Endothelial cell (in vitro differentiated cells): ENCODE measurements at regions not wholly inside any gene's neighbourhood (a gene's known extent, or its start where the extent isn't known, plus 50 kb on each side); places are given as distances from the start of the nearest gene placed in this dataset.

Experiments used
- DNase-seq: peaks from one replicate; pipeline ENCODE4 v3.0.0; 2021; ENCODE audit warnings: low spot score
- H3K27ac Mint-ChIP-seq: one replicate; pipeline ENCODE4 v1.8.0; 2021; ENCODE audit warnings: mixed read lengths, inconsistent platforms; ENCODE audit not compliant: unreplicated experiment
- H3K27me3 Mint-ChIP-seq: one replicate; pipeline ENCODE4 v1.8.0; 2021; ENCODE audit warnings: mild to moderate bottlenecking, moderate library complexity, mixed read lengths, inconsistent platforms; ENCODE audit not compliant: unreplicated experiment
- H3K36me3 Mint-ChIP-seq: one replicate; pipeline ENCODE4 v1.8.0; 2021; ENCODE audit warnings: mild to moderate bottlenecking, low read depth, mixed read lengths, inconsistent platforms; ENCODE audit not compliant: unreplicated experiment
- H3K4me1 Mint-ChIP-seq: one replicate; pipeline ENCODE4 v1.8.0; 2021; ENCODE audit warnings: mild to moderate bottlenecking, mixed read lengths, inconsistent platforms; ENCODE audit not compliant: unreplicated experiment
- H3K4me3 Mint-ChIP-seq: one replicate; pipeline ENCODE4 v1.8.0; 2021; ENCODE audit warnings: mild to moderate bottlenecking, mixed read lengths, inconsistent platforms; ENCODE audit not compliant: unreplicated experiment
- H3K9me3 Mint-ChIP-seq: one replicate; pipeline ENCODE4 v1.8.0; 2021; ENCODE audit warnings: mixed read lengths, inconsistent platforms; ENCODE audit not compliant: unreplicated experiment
- CTCF ChIP-seq: fragments of 200-600 bp; sonication (generic); IDR thresholded peaks from one replicate; pipeline ENCODE4 v1.5.0; 2021; ENCODE audit warnings: antibody characterized with exemption; ENCODE audit not compliant: unreplicated experiment

- no peaks in the 10 kb centered on the region for H3K4me1 Mint-ChIP-seq
- H3K36me3 Mint-ChIP-seq: no peaks in the 10 kb centered on the region
Measured at GRCh38 chr1:187294421-187295201, 465.9 kb downstream of the PLA2G4A start.

GRCh38 chr1:187300081-187300480 is 471.3 kb downstream of the PLA2G4A start:
- no peak for DNase-seq
- Mint-ChIP-seq H3K4me1 (no peaks in the 10 kb centered on the region), H3K27me3 (no peaks in the 10 kb centered on the region), H3K9me3 (no peaks in the 10 kb centered on the region), H3K4me3 (no peak overlapping the region), H3K27ac (no peak overlapping the region), H3K36me3 (no peaks in the 10 kb centered on the region)
- no peak for TF ChIP-seq CTCF

More at GRCh38 chr1:187294421-187295201, 465.9 kb downstream of the PLA2G4A start:
- Mint-ChIP-seq H3K9me3 (no peaks in the 10 kb centered on the region), H3K4me3 (no peak overlapping the region), H3K27me3 (no peaks in the 10 kb centered on the region), H3K27ac (no peak overlapping the region)
- TF ChIP-seq CTCF: no peak
- no peak for DNase-seq

GRCh38 chr1:187306710-187307415 is 478.1 kb downstream of the PLA2G4A start:
- H3K4me1 Mint-ChIP-seq: no peaks in the 10 kb centered on the region
- no peak for TF ChIP-seq CTCF
- H3K27me3 Mint-ChIP-seq: peaks cover 2% of the 10 kb centered on the region
- DNase-seq: no peak
- no peaks in the 10 kb centered on the region for H3K36me3 Mint-ChIP-seq
- no peak overlapping the region for H3K4me3 Mint-ChIP-seq
- H3K27ac Mint-ChIP-seq: no peak overlapping the region
- H3K9me3 Mint-ChIP-seq: no peaks in the 10 kb centered on the region

DNA sequence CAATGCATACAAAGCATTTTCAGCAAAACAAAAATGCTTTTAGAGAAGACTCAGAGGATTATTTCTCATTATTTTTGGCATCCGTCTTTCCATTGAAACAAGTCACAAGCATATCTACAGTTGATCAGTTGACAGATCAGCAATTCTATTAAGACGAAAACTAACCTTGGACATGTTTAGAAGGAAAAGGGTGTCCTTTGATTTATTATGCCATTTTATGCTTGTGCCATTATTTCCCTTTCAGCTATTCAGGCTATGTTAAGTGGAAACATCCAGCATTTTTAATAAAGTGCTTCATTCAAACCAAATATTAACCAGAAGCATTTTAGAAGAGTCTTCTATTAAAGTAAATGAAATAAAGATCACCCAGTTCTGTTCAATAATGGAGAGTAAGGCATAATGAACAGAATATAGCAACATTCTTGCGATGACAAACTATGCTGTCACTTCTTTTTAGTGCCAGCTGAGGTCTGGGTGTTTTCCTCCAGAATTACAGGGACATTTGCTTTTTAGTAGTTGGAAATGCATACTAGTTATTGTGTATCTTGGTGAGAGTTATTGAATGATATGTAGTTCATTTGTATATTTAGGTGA is 481.4 kb downstream of the PLA2G4A start:
- Mint-ChIP-seq H3K4me1 (no peaks in the 10 kb centered on the region), H3K36me3 (no peaks in the 10 kb centered on the region), H3K4me3 (no peak overlapping the region), H3K9me3 (no peaks in the 10 kb centered on the region), H3K27me3 (peaks cover 2% of the 10 kb centered on the region), H3K27ac (no peak overlapping the region)
- no peak for DNase-seq
- TF ChIP-seq CTCF: no peak

GRCh38 chr1:187313115-187313514 is 484.4 kb downstream of the PLA2G4A start:
- H3K9me3 Mint-ChIP-seq: no peaks in the 10 kb centered on the region
- H3K4me1 Mint-ChIP-seq: no peaks in the 10 kb centered on the region
- H3K27me3 Mint-ChIP-seq: no peaks in the 10 kb centered on the region
- no peak for DNase-seq
- no peak for TF ChIP-seq CTCF
- H3K36me3 Mint-ChIP-seq: no peaks in the 10 kb centered on the region
- no peak overlapping the region for H3K27ac Mint-ChIP-seq
- no peak overlapping the region for H3K4me3 Mint-ChIP-seq
